MM.1S (cell line): ENCODE measurements at regions not wholly inside any gene's neighbourhood (a gene's known extent, or its start where the extent isn't known, plus 50 kb on each side); places are given as distances from the start of the nearest gene placed in this dataset.

Experiments
- EZH2 ChIP-seq: fragments of 300-600 bp; sonication (generic); optimal IDR thresholded peaks from 2 replicates; pipeline ENCODE3; 2017; ENCODE audit warnings: low read depth, mild to moderate bottlenecking, antibody characterized with exemption, low read length, mixed read lengths
- EZH2phosphoT487 ChIP-seq: fragments of 300-600 bp; sonication (generic); IDR thresholded peaks from 2 replicates; pipeline ENCODE4 v1.6.1; 2018; ENCODE audit warnings: antibody characterized with exemption, low read length
- TF ChIP-seq, protein P1 (sequence below): fragments of 300-600 bp; sonication (generic); IDR thresholded peaks from 2 replicates; pipeline ENCODE4 v1.5.1; 2016; ENCODE audit warnings: antibody characterized with exemption, low read length, mixed read lengths

DNA sequence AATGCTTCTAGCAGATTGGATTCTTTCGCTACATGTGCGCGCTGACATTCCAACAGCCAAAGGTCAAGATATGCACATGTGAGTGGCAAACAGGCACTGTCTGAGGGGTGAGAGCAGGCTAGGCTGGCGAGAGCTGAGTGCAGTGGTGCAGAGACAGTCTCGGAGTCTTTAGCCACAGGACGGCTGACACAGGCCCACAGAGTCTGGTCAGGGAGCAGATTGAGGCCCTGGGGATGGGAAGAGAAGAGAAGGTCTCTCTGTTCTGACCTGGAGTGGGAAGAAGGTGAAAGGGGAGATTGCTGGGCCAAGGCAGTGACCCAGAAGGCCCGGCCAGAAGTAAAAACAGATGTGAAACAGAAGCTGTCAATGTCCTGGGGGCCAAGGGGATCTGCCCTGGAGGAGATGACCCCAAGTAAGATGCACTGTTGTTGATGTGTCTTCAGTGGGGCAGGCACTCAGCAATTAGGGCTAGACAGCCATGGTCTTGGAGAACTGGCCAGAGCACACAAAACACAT lies 197.8 kb downstream of the ETS1 start:
- TF ChIP-seq, protein P1, sequence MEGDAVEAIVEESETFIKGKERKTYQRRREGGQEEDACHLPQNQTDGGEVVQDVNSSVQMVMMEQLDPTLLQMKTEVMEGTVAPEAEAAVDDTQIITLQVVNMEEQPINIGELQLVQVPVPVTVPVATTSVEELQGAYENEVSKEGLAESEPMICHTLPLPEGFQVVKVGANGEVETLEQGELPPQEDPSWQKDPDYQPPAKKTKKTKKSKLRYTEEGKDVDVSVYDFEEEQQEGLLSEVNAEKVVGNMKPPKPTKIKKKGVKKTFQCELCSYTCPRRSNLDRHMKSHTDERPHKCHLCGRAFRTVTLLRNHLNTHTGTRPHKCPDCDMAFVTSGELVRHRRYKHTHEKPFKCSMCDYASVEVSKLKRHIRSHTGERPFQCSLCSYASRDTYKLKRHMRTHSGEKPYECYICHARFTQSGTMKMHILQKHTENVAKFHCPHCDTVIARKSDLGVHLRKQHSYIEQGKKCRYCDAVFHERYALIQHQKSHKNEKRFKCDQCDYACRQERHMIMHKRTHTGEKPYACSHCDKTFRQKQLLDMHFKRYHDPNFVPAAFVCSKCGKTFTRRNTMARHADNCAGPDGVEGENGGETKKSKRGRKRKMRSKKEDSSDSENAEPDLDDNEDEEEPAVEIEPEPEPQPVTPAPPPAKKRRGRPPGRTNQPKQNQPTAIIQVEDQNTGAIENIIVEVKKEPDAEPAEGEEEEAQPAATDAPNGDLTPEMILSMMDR, result no peak
- TF ChIP-seq EZH2phosphoT487 (no peak), EZH2 (no peak)
